ENCODE measurements at regions not wholly inside any gene's neighbourhood (a gene's known extent, or its start where the extent isn't known, plus 50 kb on each side); places are given as distances from the start of the nearest gene placed in this dataset.
"Not testable (repeated sequence)": the region's sequence is repeated elsewhere in the genome, so short reads cannot be mapped to it uniquely, and the experiment has no call there.

- no peak for DNase-seq
Measured at GRCh38 chr7:113371416-113372043, 253.2 kb upstream of the SMIM30 start.

- DNase-seq = no peak
Measured at GRCh38 chr7:113370910-113371309, 252.6 kb upstream of the SMIM30 start.

DNA sequence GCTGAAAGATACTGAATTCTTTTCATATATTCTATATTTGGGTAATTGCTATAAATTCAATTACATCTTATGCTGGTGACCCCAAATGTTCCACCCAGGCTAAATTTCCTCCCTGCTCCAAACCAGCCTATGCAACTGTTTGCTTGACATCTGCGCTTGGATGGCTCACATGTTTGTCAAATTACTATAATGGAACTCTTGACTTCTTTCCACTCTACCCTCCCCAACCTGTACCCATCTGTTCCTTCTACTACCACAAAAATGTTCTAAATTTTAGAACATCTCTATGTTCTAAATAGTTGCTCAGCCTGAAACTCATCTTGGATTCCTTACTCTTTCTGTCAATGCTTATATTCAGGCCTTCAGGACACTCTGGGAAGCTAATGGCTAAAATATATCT lies 249.9 kb upstream of the SMIM30 start:
- no peak for DNase-seq

DNA sequence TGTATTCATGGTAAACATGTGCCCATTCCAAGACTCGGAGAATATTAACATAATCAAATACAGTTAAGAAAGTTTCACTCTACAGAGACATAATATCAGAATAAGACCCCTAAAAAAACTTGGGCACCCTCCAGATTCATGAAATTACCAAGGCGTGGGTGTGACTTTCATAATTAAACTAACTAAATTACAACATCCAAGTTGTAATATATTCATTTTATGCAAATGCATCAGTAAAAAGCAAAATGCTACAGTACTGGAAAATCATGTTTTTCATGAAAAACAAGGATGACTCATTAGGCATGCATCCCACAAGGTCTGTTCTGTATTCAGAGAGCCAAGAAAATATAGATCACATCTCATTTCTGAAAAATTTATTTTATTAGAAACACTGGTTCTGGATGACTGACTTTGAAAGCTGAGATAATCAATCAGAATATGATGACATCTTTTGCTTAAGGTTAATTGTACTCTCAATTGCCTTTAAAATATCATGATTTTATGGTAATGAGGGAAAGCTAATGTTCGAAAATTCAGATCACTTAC lies 248.8 kb upstream of the SMIM30 start:
- DNase-seq = no peak

DNA sequence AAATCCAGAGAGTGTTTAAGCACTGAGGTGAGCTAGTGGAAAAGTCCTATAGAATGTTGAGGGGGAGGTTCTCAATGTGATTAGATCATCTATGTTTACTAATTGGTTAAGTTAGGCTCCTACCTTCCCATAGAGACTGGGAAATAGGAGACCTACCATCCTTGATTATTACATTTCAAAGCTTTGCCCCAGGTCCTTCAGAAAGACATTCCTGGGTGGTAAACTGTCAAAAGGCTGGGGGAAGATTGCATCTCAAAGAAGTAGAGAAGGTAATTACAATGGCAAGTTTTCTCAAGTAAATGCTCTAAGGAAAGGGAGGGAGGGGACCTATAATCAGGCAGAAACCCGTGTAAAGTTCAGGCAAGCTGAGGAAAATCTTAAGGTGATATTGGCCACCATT lies 247.8 kb upstream of the SMIM30 start:
- DNase-seq = no peak

GRCh38 chr7:113349339-113349738 lies 231.0 kb upstream of the SMIM30 start:
- DNase-seq = no peak

DNA sequence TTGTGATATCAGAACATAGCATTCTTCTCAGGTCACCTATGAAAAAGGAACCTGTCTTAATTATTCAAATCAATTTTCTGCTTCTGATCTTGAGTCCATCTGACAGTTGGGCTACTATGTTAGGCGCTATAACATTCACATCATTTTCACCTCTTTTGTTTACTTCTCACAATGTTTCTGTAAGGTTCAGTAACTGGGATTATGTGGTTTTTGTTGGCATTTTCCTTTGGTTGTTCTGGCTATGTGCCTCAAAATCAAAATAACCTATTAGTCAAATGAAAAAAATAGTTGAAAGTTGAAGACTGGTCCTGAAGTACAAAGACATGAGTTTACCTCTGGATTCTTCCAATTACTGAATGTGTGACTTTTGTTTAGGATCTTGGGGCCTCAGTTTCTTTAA lies 221.3 kb upstream of the SMIM30 start:
- no peak for DNase-seq

GRCh38 chr7:113338071-113338696 lies 219.8 kb upstream of the SMIM30 start:
- DNase-seq = no peak

DNA sequence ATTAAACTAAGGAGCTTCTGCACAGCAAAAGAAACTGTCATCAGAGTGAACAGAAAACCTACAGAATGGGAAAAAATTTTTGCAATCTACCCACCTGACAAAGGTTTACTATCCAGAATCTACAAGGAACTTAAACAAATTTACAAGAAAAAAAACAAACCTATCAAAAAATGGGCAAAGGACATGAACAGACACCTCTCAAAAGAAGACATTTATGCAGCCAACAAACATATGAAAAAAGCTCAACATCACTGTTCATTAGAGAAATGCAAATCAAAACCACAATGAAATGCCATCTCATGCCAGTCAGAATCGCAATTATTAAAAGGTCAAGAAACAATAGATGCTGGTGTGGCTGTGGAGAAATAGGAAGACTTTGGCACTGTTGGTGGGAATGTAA lies 218.5 kb upstream of the SMIM30 start:
- DNase-seq = not testable (repeated sequence)

GRCh38 chr7:113331155-113331898 lies 213.0 kb upstream of the SMIM30 start:
- no peak for DNase-seq

DNA sequence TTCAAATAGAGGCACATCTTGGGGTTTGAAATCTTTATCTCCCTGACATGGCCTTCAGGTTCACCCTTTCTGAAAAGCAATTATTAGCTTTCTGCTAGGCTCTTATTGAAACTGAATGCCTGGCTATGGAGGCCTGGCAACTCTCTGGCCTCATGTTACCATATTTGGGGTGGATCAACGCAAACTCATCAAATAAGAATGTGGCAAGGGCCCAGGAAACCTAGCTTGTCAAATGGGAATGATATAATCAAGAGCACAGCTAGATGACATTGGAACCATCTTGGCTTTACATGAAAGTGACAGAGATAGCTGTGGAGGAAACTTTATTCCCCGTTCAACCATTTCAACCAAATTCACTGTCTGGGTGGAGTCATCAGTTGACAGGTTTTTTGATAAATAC lies 202.8 kb upstream of the SMIM30 start:
- no peak for DNase-seq

GRCh38 chr7:113320419-113320818 lies 202.1 kb upstream of the SMIM30 start:
- DNase-seq = no peak

DNA sequence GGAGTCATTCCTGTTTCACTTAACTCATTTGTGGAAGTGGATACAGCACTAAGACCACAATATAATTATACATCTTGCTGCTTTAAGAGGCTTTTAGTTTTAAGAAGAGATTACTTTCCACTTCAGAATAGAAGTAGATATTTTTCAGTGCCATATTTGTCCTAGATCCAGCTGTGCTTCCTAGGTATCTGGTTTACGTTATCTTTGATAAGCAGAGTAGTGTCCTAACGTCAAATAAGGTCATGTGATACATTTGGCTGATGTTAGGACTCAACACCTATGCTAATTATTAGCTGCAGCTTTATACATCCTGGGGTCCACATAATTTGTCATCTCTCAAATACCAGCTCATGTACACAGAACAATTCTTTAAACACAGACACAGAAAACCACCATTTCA lies 196.2 kb upstream of the SMIM30 start:
- no peak for DNase-seq

DNA sequence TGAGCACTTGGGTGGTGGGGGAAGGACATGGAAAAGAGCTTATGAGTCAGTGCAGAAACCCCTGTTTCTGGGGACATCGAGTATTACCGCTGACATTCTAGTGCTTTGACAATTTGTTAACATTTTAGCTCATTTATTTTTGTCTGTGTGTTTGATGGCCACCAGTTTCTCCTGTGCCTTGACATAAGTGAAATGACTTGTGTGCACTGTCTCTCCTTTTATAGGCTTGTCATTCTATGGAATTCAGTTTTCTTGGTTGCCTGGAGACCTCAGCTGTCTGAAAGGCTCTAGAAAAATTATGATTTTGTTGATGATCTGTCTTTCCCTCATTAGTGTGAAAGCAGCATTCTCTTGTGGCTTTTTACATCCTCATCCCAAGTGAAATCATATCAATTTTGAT lies 190.0 kb upstream of the SMIM30 start:
- no peak for DNase-seq

DNA sequence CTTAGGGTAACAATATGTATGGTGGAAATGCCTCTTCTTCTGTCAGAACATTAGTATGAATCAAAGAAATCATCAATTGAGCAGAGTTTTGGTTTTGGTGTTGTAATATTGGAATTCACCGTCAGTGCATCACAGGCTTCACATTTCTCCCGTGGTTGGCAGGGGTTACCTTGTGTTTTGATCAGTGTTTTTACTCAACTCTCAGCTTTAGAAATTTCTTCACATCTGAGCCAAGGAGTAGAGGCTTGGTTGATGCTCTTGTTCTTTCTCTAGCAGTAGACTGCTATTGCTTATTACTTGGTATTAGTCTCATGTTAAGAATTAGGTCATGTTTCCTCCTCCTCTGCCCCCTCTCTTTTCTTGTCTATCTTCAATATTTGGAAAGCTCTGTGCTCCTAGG lies 188.8 kb upstream of the SMIM30 start:
- no peak for DNase-seq

GRCh38 chr7:113306302-113306701 lies 187.9 kb upstream of the SMIM30 start:
- no peak for DNase-seq

DNA sequence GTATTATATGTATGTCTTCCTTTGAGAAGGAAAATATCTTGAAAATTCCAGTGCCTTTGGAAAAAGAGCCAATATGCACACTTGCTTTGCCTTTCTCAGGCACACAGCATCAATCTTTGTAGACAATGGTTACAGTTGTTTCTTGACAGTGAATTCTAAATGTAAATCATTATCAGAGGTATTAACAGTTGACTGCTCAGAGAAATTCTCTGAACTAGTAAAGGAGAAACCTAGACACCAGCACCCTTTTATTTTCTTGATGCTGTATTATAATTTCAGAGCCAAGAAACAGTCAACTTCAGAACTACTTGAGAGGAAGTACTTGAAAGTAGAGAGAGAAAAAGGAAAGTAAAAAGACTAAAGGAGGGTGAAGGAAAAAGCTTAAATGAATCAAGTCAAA lies 185.8 kb upstream of the SMIM30 start:
- DNase-seq = no peak

GRCh38 chr7:113303388-113303787 lies 185.0 kb upstream of the SMIM30 start:
- DNase-seq = not testable (repeated sequence)

GRCh38 chr7:113301983-113302382 lies 183.6 kb upstream of the SMIM30 start:
- no peak for DNase-seq

- no peak for DNase-seq
Measured at GRCh38 chr7:113301141-113301540, 182.8 kb upstream of the SMIM30 start.

- no peak for DNase-seq
Measured at GRCh38 chr7:113299748-113300147, 181.4 kb upstream of the SMIM30 start.

- no peak for DNase-seq
Measured at GRCh38 chr7:113298501-113298900, 180.1 kb upstream of the SMIM30 start.

DNA sequence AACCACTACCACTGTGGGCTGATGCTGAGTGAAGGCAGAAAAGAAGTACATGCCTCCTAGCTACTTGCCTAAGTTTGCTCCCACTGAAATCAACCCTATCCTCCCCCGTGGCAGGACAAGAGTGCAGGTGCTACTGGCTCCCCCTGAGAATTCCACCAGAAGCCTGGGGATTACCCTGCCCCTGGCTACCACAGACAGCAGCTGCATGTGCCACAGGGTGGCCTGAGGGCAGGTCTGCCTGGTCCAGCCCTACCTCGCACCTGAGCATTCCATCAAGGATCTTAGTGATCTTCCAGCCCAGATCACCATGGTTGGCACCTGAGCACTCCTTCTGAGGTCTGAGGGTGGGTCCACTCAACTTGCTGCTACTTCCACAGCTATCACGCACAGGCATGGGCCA lies 176.4 kb upstream of the SMIM30 start:
- no peak for DNase-seq

DNA sequence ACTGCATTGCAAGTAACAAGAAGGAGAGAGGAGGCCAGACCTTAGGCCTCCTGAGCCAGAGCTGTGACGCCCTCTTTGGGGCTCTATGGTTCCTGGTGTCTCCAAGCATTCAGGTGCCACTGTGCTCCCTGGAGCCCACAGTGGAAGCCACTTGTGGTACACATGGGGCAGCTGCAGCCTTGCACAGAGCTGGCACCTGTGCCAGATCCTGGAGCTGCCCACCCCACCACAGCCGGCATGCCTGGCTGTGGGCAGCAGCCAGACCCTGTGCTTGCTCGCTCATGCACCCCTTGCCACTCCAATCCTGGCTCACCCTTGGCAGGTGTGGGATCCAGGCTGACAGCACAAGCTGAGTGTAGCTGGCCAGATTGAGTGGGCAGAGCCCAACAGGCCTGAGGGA lies 173.8 kb upstream of the SMIM30 start:
- no peak for DNase-seq

All from CD4-positive, alpha-beta T cell treated with Interferon gamma for 1 hour (primary cell).